Fibroblast of lung (primary cell): ENCODE measurements at regions not wholly inside any gene's neighbourhood (a gene's known extent, or its start where the extent isn't known, plus 50 kb on each side); places are given as distances from the start of the nearest gene placed in this dataset.

Experiments
- CTCF ChIP-seq, 2 donors: IDR thresholded peaks in 1 of 2; conservative IDR thresholded peaks in 1 of 2; 1 replicate in 1 of 2; 2 replicates in 1 of 2; pipeline ENCODE4 v1.5.1; 2011 to 2012; ENCODE audit warnings: low read length in 2 of 2, control low read depth in 1 of 2, inconsistent platforms in 1 of 2, low read depth in 1 of 2, mild to moderate bottlenecking in 1 of 2
- EZH2 ChIP-seq: IDR thresholded peaks from 2 replicates; pipeline ENCODE4 v1.5.1; 2012; ENCODE audit warnings: low read length, control low read depth, mild to moderate bottlenecking; ENCODE audit errors: missing control alignments

DNA sequence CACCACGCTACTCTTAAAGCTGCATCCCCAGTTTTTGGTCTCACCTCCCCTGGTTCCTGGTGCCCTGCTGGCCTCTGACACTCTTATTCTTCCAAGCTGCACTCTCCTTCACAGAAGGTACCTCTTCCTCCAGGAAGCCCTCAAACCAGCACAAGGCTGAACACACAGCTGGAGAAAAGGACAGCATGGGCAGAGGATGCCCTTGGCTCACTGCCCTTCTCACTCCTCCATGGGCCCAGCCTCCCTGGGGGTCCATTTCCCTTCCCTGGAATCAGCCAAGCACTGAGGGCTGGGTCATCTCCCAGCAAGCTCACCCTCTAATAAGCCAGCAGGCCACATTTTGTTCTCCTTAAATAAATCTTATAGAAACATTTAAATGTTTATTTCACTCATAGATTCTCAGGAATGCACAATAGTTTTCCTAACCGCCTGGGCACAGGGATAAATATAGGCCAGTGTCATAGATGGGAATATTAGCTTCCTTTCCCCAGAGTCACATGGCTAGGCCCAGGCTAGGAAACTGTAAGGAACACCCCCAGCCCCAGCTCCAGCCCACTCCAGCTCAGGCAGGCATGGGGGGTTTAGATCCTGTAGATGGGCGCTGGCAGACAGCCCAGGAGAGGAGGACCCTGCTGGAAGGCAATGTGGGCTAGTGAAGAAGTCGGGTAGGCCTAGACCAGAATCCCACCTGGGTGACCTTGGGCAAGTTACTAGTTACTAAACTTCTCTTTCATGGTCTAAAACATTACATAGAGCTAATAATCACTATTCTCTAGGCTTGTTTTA is 51.5 kb downstream of the IRAG1 start:
- TF ChIP-seq EZH2, result no peak
- TF ChIP-seq CTCF (conservative IDR thresholded peaks at IDR 0.05 in 1 of 2, IDR thresholded peaks at IDR 0.05 in 1 of 2; ENCODE audit: low read depth in 1 of 2, low read length in 2 of 2), result no peak
